ENCODE measurements at regions not wholly inside any gene's neighbourhood (a gene's known extent, or its start where the extent isn't known, plus 50 kb on each side); places are given as distances from the start of the nearest gene placed in this dataset.
"Not testable (repeated sequence)": the region's sequence is repeated elsewhere in the genome, so short reads cannot be mapped to it uniquely, and the experiment has no call there.

GRCh38 chr2:216774620-216775019, 79.3 kb upstream of the IGFBP5 start:
- no peak for DNase-seq

DNA sequence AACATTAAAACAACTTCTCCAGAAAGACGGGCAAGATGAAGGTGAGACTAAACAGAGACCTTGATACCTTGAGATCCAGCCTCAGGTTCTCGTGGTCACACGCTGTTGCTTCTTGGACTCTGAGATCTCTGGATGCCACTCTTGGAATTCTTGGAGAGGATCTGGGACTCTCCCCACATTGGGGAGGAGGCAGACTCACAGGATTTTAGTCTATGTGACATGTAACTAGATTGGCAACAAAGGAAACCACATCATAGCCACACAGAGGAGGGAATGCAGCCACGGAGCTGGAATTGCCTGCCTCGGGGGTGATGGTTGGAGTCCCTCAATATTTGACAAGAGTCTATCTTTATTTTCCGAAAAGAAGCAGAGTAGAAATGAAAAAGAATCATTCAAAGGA, 78.8 kb upstream of the IGFBP5 start:
- no peak for DNase-seq

DNA sequence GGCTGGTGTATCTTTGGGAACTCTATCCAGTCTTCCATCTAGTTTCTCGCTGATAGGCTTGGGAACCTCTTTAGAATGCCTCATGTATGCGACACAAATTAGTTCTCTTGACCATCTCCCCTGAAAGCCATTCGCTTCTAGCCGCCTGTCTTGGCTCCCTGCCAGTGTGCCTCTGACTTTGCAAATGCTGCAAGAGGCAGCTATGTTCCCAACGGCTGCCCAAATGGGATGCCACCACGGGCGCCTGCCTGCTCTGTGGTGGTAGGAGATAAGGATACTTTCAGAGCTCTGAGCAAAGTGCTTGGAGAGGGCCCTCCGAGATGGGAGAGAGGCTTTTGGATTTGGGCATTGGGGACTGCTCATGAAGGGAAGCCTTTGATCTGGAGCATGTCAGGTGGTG, 77.7 kb upstream of the IGFBP5 start:
- DNase-seq = no peak

GRCh38 chr2:216770717-216771116, 75.4 kb upstream of the IGFBP5 start:
- DNase-seq = no peak

DNA sequence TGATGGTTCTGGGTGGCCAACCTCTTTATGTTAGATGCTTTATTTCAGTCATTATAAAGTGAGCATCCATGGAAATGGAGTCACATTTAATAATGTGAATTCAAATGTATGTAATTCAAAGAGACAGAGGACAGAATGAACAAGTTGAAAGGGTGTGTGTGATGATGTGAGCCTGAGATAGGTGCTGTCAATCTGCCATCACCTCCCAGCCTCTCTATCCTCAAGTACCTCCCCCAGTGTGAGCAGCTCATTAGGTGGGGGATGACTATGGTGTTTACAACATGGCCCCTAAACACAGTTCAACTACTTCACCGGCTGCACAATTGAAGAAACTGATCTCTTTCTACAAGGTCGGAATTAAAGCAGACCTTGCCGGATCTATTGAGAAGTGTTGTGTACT, 74.7 kb upstream of the IGFBP5 start:
- DNase-seq = no peak

GRCh38 chr2:216769626-216770025, 74.3 kb upstream of the IGFBP5 start:
- no peak for DNase-seq

- DNase-seq = no peak
Measured at GRCh38 chr2:216768908-216769411, 73.6 kb upstream of the IGFBP5 start.

DNA sequence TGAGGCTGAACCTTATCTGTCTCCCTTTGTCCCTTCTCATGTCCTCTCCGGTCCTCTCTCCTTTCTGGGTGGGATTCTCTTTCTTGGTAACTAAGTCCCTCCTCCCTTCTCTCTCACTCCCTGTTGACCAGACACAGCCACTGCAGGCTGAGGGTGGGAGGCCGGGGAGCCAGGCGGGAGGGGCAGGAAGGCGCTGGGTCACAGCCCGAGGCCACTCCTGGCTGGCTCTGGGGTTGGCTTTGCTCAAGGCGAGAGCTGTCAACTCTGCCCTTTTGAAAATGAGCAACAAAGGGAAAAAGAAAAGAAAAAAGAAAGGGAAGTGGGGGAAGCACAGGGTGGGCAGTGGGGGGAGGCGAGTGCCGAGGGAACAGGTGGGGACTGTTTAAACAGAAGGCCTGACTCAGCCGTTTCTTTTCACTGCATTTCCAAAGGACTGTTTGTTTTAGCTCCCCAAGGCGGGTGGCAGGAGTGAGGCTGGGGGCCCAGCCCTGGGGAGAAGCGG, 70.5 kb upstream of the IGFBP5 start:
- no peak for DNase-seq

DNA sequence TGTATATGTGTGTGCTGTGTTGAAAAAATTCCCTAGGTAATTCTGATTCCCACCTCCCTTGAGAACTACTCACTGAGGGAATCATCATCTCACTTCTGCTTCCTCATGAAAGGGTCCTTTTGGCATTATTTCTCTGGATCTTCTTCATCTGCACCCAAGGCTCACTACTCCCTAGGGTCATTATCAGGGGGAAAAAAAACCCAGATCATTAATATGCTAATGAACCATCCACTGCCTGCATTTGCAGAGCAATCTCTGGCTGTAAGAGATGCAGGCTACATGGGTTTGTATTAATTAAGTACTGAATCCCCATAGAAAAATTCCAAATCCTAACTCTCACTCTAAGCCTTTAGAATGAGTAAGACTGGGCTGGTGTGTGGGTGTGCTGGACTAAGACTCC, 68.0 kb upstream of the IGFBP5 start:
- no peak for DNase-seq

DNA sequence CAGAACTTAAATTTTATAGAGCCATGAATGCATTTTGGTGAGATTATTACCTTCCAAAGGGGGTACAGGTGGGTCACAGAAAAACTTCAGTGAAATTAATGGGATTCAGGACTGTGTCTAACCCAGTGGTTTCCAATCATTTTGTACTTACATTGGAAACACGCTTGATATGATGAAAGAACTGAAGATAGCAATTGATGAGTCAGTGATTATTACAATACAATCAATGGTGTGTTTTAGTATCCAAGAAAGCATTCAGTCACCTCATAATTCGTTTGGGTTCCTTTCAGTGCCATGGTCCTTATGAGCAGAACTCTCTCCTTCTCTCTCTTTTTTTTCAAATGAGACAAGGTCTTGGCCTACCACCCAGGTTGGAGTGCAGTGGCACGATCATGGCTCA, 66.5 kb upstream of the IGFBP5 start:
- no peak for DNase-seq

- DNase-seq = no peak
Measured at GRCh38 chr2:216761133-216761532, 65.8 kb upstream of the IGFBP5 start.

GRCh38 chr2:216758256-216759155, 63.2 kb upstream of the IGFBP5 start:
- DNase-seq = no peak

GRCh38 chr2:216757532-216757931, 62.2 kb upstream of the IGFBP5 start:
- no peak for DNase-seq

DNA sequence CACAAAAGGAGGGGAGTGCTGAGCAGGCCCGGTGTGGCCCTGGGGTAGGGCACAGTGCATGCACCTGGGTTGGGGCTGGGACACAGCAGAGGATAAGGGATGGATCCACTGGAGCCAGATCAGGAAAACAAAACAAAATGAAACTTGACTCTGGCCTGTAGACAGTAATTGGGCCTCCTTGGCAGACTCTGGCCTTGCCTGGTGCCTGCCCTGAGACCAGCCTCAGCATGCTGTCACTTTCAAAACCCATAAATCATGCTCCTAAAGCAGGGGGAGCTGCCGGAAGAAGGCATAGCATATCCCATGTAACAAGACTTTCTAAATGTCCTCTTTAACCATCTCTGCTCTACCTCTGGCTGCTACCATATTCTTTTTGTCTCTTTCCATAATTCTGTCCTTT, 61.1 kb upstream of the IGFBP5 start:
- DNase-seq = no peak

DNA sequence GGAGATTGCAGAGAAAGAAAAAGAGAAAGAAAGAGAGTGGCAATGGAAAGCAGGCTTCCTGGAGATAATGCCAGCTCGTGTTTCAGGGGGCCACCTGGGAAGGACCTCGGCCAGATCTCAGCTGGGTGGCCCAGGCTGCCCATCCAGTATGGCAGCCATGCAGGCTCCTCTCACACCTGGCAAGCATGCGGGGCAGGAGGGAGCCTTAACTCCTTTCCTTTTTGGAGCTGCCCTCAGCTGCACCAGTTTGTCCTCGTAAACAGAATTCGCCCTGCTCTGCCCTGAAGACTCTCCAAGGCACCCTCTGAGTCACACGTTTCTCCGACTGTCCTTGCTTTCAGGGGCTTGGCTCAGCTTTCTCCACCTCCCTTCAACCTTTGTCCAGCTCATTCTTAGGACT, 59.5 kb upstream of the IGFBP5 start:
- no peak for DNase-seq

DNA sequence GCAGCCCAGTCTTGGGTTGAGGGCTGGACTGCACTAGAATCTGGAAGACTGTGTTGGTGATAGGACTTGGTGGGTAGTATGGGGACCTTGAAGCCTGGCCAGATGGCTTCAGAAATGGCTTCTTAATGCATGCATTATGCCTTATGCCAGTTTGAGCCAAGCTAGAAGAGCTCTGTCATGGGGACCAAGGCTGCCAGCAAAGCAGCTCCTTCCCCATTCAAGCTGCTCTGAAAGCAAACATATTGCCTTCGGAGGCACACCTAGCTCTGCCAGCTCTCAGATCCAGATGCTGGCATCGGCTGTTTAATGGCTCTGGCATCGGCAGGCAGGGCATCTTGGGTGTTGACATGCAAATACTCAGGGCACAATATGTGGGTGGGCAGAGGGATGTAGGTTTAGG, 59.0 kb upstream of the IGFBP5 start:
- no peak for DNase-seq

- DNase-seq = no peak
Measured at GRCh38 chr2:216752855-216753505, 57.6 kb upstream of the IGFBP5 start.

DNA sequence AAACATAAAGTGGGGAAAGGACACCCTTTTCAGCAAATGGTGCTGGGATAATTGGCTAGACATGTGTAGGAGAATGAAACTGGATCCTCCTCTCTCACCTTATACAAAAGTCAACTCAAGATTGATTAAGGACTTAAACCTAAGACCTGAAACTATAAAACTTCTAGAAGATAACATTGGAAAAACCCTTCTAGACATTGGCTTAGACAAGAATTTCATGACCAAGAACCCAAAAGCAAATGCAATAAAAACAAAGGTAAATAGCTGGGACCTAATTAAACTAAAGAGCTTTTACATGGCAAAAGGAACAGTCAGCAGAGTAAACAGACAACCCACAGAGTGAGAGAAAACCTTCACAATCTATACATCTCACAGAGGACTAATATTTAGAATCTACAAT, 55.4 kb upstream of the IGFBP5 start:
- DNase-seq = not testable (repeated sequence)

DNA sequence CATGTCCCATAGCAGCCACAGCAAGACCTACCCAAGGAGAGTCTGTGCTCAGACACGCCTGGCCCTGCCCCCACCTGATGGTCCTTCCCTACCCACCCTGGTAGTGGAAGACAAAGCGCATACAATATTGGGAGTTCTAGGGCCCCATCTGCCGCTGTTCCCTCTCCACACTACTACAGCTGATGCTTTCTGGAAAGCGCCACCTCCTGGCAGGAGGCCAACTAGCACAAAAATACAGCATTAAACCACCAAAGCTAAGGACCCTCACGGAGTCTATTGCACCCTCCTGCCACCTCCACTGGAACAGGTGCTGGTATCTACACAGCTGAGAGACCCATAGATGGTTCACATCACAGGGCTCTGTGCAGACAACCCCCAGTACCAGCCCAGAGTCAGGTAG, 50.9 kb upstream of the IGFBP5 start:
- DNase-seq = not testable (repeated sequence)

GRCh38 chr2:216745453-216745852, 50.1 kb upstream of the IGFBP5 start:
- no peak for DNase-seq
